Transverse colon (tissue), 4 donors: ENCODE measurements at regions not wholly inside any gene's neighbourhood (a gene's known extent, or its start where the extent isn't known, plus 50 kb on each side); places are given as distances from the start of the nearest gene placed in this dataset.
"Not testable (repeated sequence)": the region's sequence is repeated elsewhere in the genome, so short reads cannot be mapped to it uniquely, and the experiment has no call there.

Experiments
- DNase-seq: peaks from one replicate; pipeline ENCODE4 v3.0.0-alpha.2; 2019
- H3K27ac ChIP-seq, 4 donors: fragments of 200-600 bp; sonication (generic); 2 replicates each; pipeline ENCODE4 v1.5.1; 2016 to 2018; ENCODE audit warnings: inconsistent platforms in 4 of 4
- H3K27me3 ChIP-seq: fragments of 200-600 bp; sonication (generic); 2 replicates; pipeline ENCODE4 v1.5.1; 2017; ENCODE audit warnings: inconsistent platforms
- H3K36me3 ChIP-seq, 4 donors: fragments of 200-600 bp; sonication (generic); 2 replicates each; pipeline ENCODE4 v1.5.1; 2017 to 2019; ENCODE audit warnings: inconsistent platforms in 4 of 4
- H3K4me1 ChIP-seq, 4 donors: fragments of 200-600 bp; sonication (generic); 2 replicates each; pipeline ENCODE4 v1.5.1; 2017 to 2020; ENCODE audit warnings: inconsistent platforms in 4 of 4
- H3K4me3 ChIP-seq, 4 donors: fragments of 200-600 bp; sonication (generic); 1 replicate in 1 of 4; 2 replicates in 3 of 4; pipeline versions ENCODE4 v1.5.1 to v1.6.1; 2017 to 2019; ENCODE audit warnings: inconsistent platforms in 4 of 4
- H3K9me3 ChIP-seq, 2 donors: fragments of 200-600 bp; sonication (generic); 2 replicates each; pipeline ENCODE4 v1.5.1; 2017 to 2019; ENCODE audit warnings: inconsistent platforms in 2 of 2
- CTCF ChIP-seq, 5 experiments: fragments of 200-600 bp in 3 of 5; fragments of 450-650 bp in 2 of 5; sonication (generic) in 3 of 5; IDR thresholded peaks; 1 replicate in 2 of 5; 2 replicates in 3 of 5; pipeline ENCODE4 v1.5.1; 2016 to 2017; ENCODE audit warnings: antibody characterized with exemption in 5 of 5, inconsistent platforms in 3 of 5, mild to moderate bottlenecking in 2 of 5, moderate library complexity in 1 of 5
- EP300 ChIP-seq: sonication (generic); formaldehyde crosslinking; IDR thresholded peaks from one replicate; pipeline ENCODE4 v1.6.1; 2017; ENCODE audit warnings: antibody characterized with exemption, low read depth
- POLR2A ChIP-seq: fragments of 450-650 bp; IDR thresholded peaks from one replicate; pipeline ENCODE4 v1.6.1; 2016; ENCODE audit warnings: antibody characterized with exemption, mild to moderate bottlenecking, moderate library complexity
- POLR2AphosphoS5 ChIP-seq, 3 donors: sonication (generic); formaldehyde crosslinking; IDR thresholded peaks; one replicate each; pipeline ENCODE4 v1.6.1; 2016; ENCODE audit warnings: antibody characterized with exemption in 3 of 3
- WGBS, 2 donors: methylation state at CpG; one replicate each; pipeline ENCODE4 v1.1.5; 2018; ENCODE audit warnings: low coverage in 1 of 2; 5-methylcytosine and 5-hydroxymethylcytosine counted together
- in situ Hi-C, 4 donors: fragments of 200-750 bp; cut with MboI; loops; one replicate each; pipeline versions ENCODE4 v1.15.0 to v1.15.1; 2017; ENCODE audit warnings: low sequenced_read_pairs in 3 of 4, low pct_ligation_motif_present in 1 of 4, low pct_unique_long_range_greater_than_20kb in 1 of 4
- intact Hi-C: fragments of 100-400 bp; cut with DNase I; formaldehyde crosslinking; loops from one replicate; pipeline ENCODE4 v1.15.1; 2023; ENCODE audit warnings: low total_unique reads

GRCh38 chr3:154872074-154872473 is 208.0 kb upstream of the MME start:
- TF ChIP-seq POLR2A (no peak), EP300 (no peak), POLR2AphosphoS5 (IDR thresholded peaks at IDR 0.05) (no peak), CTCF (IDR thresholded peaks at IDR 0.05) (no peak)
- WGBS, 2 donors = 57 to 58% methylated on average over 6 of the region's 6 CpGs
- intact Hi-C loops = no loop called here
- no peaks in the 10 kb centered on the region for H3K27me3 ChIP-seq
- H3K9me3 ChIP-seq = no peaks in the 10 kb centered on the region
- in situ Hi-C loops = no loop called here
- no peak overlapping the region for H3K4me3 ChIP-seq
- H3K27ac ChIP-seq = no peak overlapping the region
- peaks cover 0 to 3% (median 0%) of the 10 kb centered on the region in 4 donors for H3K4me1 ChIP-seq
- H3K36me3 ChIP-seq = no peaks in the 10 kb centered on the region
- DNase-seq = no peak

DNA sequence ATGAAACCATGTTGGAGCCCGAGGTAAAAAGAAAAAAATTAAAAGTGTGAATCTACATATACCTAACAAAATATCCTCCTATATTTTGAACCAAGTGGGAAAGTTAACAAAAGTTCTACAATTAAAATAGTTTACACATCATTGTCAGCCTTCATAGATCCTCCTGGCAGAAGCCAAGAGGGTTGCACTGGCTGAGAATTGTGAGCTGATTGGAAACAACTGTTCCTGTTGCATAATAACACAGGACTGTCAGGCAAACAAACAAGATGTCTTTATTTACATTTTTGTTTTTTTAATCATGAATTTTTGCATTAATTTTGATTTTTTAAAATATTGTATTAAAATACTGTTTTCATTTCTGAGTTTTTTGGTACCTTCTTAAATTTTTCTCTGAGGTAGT is 215.2 kb upstream of the MME start:
- no peak overlapping the region for H3K4me3 ChIP-seq
- no peaks in the 10 kb centered on the region for H3K27me3 ChIP-seq
- DNase-seq = no peak
- H3K27ac ChIP-seq = no peak overlapping the region
- intact Hi-C loops (no loop called here), in situ Hi-C loops (no loop called here)
- peaks cover 0 to 8% (median 0%) of the 10 kb centered on the region in 4 donors for H3K4me1 ChIP-seq
- no peaks in the 10 kb centered on the region for H3K36me3 ChIP-seq
- WGBS, 2 donors = 75 to 84% methylated on average over 1 of the region's 1 CpG
- TF ChIP-seq CTCF (IDR thresholded peaks at IDR 0.05) (no peak), POLR2AphosphoS5 (IDR thresholded peaks at IDR 0.05) (no peak), EP300 (no peak), POLR2A (no peak)
- H3K9me3 ChIP-seq = no peaks in the 10 kb centered on the region

DNA sequence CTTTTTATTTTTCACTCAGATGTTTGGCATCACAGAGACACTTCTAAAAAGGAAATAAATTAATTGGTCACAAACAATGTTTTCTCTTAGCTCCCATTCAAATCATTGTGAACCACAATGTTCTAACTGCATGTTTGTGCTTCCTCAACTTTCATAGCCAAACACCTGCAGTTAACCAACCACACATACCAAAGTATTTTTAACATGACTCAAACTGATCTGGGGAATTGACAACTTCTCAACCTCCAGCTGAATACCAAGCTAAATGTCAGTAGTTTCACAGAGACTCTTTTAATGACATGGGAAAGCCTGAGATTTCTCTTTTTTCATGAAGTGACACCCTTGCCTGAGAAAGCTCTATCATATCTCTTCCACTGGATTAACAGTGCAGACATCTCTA is 217.9 kb upstream of the MME start:
- Histone ChIP-seq H3K9me3 (no peaks in the 10 kb centered on the region), H3K27me3 (no peaks in the 10 kb centered on the region), H3K27ac (no peak overlapping the region), H3K36me3 (no peaks in the 10 kb centered on the region), H3K4me3 (no peak overlapping the region), H3K4me1 (peaks cover 0 to 8% (median 0%) of the 10 kb centered on the region in 4 donors)
- in situ Hi-C loops = no loop called here
- intact Hi-C loops = no loop called here
- TF ChIP-seq CTCF (IDR thresholded peaks at IDR 0.05) (no peak), POLR2A (no peak), POLR2AphosphoS5 (IDR thresholded peaks at IDR 0.05) (no peak), EP300 (no peak)
- no peak for DNase-seq

DNA sequence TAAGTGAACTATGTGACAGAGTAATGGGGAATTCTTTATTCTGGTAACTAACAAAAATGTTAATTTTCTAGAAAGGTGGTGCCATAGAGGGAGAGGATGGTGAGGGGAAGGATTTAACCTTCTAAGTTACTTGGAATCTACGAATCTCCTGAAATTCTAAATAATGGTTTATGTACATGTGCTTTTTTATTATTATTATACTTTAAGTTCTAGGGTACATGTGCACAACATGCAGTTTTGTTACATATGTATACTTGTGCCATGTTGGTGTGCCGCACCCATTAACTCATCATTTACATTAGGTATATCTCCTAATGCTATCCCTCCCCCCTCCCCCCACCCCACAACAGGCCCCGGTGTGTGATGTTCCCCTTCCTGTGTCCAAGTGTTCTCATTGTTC is 227.1 kb upstream of the MME start:
- in situ Hi-C loops, H3K27ac ChIP-seq: not testable (repeated sequence)
- 81 to 93% methylated on average over 2 to 3 of the region's 3 CpGs for WGBS, 2 donors

DNA sequence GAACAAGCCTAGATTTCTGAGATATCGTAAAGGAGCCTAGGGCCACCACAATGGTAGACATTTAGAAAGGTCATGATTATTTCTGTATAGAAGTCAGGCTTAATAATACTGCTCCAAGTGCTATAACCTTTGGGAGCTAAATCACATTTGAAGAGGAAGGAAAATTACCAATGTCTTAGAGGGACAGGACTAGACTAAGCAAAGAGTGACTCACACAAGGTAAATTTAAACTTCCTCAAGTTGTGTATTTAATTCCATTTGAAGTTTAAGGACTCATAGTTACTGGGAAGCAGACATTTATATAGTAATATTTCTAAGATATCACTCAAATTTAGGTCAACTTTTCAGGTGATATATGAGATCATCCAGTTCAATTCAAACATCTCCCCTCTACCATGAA is 227.6 kb upstream of the MME start:
- H3K9me3 ChIP-seq = no peaks in the 10 kb centered on the region
- H3K4me1 ChIP-seq = peaks cover 0 to 7% (median 0%) of the 10 kb centered on the region in 4 donors
- in situ Hi-C loops (no loop called here), intact Hi-C loops (no loop called here)
- no peaks in the 10 kb centered on the region for H3K36me3 ChIP-seq
- no peak overlapping the region for H3K27ac ChIP-seq
- no peak overlapping the region for H3K4me3 ChIP-seq
- TF ChIP-seq EP300 = no peak
- TF ChIP-seq POLR2AphosphoS5 (IDR thresholded peaks at IDR 0.05) = no peak
- TF ChIP-seq CTCF (IDR thresholded peaks at IDR 0.05) = no peak
- TF ChIP-seq POLR2A = no peak
- DNase-seq = no peak
- WGBS, 2 donors = 25 to 97% methylated on average over 1 of the region's 1 CpG
- H3K27me3 ChIP-seq = no peaks in the 10 kb centered on the region

More for the DNA sequence above, 227.1 kb upstream of the MME start:
- H3K4me1 ChIP-seq, DNase-seq, H3K27me3 ChIP-seq, intact Hi-C loops, H3K36me3 ChIP-seq, H3K4me3 ChIP-seq, H3K9me3 ChIP-seq: not testable (repeated sequence)
